HEK293 (cell line): ENCODE measurements at regions not wholly inside any gene's neighbourhood (a gene's known extent, or its start where the extent isn't known, plus 50 kb on each side); places are given as distances from the start of the nearest gene placed in this dataset.

Experiments
- CTCF ChIA-PET: fragments of 350-600 bp; formaldehyde crosslinking; extraction: SDS; loops from one replicate; lab custom pipeline; 2021; ENCODE audit warnings: antibody characterized with exemption; lab: Yijun Ruan, JAX
- POLR2A ChIA-PET: fragments of 300-600 bp; formaldehyde crosslinking; extraction: SDS; loops from one replicate; lab custom pipeline; 2020; ENCODE audit warnings: antibody characterized with exemption, inconsistent platforms; lab: Yijun Ruan, JAX
- H3K27ac ChIP-seq: fragments of 200-500 bp; sonication (Bioruptor generic); 2 replicates; pipeline ENCODE4 v1.5.1; 2014; ENCODE audit warnings: low read depth, low read length, control low read depth, inconsistent platforms; ENCODE audit errors: extremely low read depth
- H3K36me3 ChIP-seq, 2 experiments: fragments of 200-500 bp in 1 of 2; sonication (Bioruptor generic) in 1 of 2; 1 replicate in 1 of 2; 2 replicates in 1 of 2; pipeline ENCODE4 v1.5.1; 2014 to 2017; ENCODE audit warnings: inconsistent platforms in 2 of 2, low read length in 2 of 2; ENCODE audit not compliant: control insufficient read depth in 2 of 2, insufficient read depth in 1 of 2
- H3K4me1 ChIP-seq: fragments of 200-500 bp; sonication (Bioruptor generic); 2 replicates; pipeline ENCODE4 v1.5.1; 2014; ENCODE audit warnings: mild to moderate bottlenecking, low read length, inconsistent platforms; ENCODE audit not compliant: control insufficient read depth, insufficient read depth
- H3K4me3 ChIP-seq: 2 replicates; pipeline ENCODE4 v1.5.1; 2011; ENCODE audit warnings: low read depth, mild to moderate bottlenecking, control low read depth, low read length, moderate library complexity
- H3K9me3 ChIP-seq: fragments of 200-500 bp; sonication (Bioruptor generic); 2 replicates; pipeline ENCODE4 v1.5.1; 2014; ENCODE audit warnings: low read depth, low read length, inconsistent platforms; ENCODE audit not compliant: control insufficient read depth, insufficient read depth
- BCL6B ChIP-seq: fragments of 450-650 bp; formaldehyde crosslinking; IDR thresholded peaks from 2 replicates; pipeline ENCODE4 v1.5.1; 2017; ENCODE audit warnings: missing biosample characterization, missing genetic modification characterization
- IKZF3 ChIP-seq: fragments of 450-650 bp; IDR thresholded peaks from 2 replicates; pipeline ENCODE4 v1.5.0; 2018; ENCODE audit warnings: missing biosample characterization, mild to moderate bottlenecking, missing genetic modification characterization, moderate library complexity
- KLF16 ChIP-seq: fragments of 450-650 bp; formaldehyde crosslinking; IDR thresholded peaks from 2 replicates; pipeline ENCODE4 v1.5.1; 2017; ENCODE audit warnings: missing biosample characterization, missing genetic modification characterization
- KLF9 ChIP-seq: fragments of 450-650 bp; formaldehyde crosslinking; IDR thresholded peaks from 2 replicates; pipeline ENCODE4 v1.5.1; 2016; ENCODE audit warnings: missing biosample characterization, missing genetic modification characterization, low read depth
- SP7 ChIP-seq: fragments of 450-650 bp; formaldehyde crosslinking; IDR thresholded peaks from 2 replicates; pipeline ENCODE4 v1.5.1; 2016; ENCODE audit warnings: missing biosample characterization, missing genetic modification characterization
- ZFP3 ChIP-seq: fragments of 450-650 bp; formaldehyde crosslinking; IDR thresholded peaks from 2 replicates; pipeline ENCODE4 v1.5.1; 2016; ENCODE audit warnings: low read depth, missing biosample characterization, missing genetic modification characterization
- ZFP69B ChIP-seq: fragments of 450-650 bp; formaldehyde crosslinking; IDR thresholded peaks from 2 replicates; pipeline ENCODE4 v1.5.1; 2016; ENCODE audit warnings: missing biosample characterization, missing genetic modification characterization
- ZIC2 ChIP-seq: fragments of 450-650 bp; formaldehyde crosslinking; IDR thresholded peaks from 2 replicates; pipeline ENCODE4 v1.5.1; 2016; ENCODE audit warnings: missing biosample characterization, missing genetic modification characterization
- ZNF138 ChIP-seq: fragments of 450-650 bp; formaldehyde crosslinking; IDR thresholded peaks from 2 replicates; pipeline ENCODE4 v1.5.1; 2016; ENCODE audit warnings: missing biosample characterization, missing genetic modification characterization, borderline replicate concordance
- ZNF157 ChIP-seq: fragments of 450-650 bp; formaldehyde crosslinking; IDR thresholded peaks from 2 replicates; pipeline ENCODE4 v1.5.1; 2016; ENCODE audit warnings: missing biosample characterization, missing genetic modification characterization
- ZNF239 ChIP-seq: fragments of 450-650 bp; formaldehyde crosslinking; IDR thresholded peaks from 2 replicates; pipeline ENCODE4 v1.5.1; 2016; ENCODE audit warnings: missing biosample characterization, missing genetic modification characterization
- ZNF302 ChIP-seq: fragments of 450-650 bp; formaldehyde crosslinking; IDR thresholded peaks from 2 replicates; pipeline ENCODE4 v1.5.1; 2016; ENCODE audit warnings: missing biosample characterization, missing genetic modification characterization, low read depth
- ZNF37A ChIP-seq: fragments of 450-650 bp; IDR thresholded peaks from 2 replicates; pipeline ENCODE4 v1.5.1; 2018; ENCODE audit warnings: missing biosample characterization, missing genetic modification characterization
- ZNF521 ChIP-seq: fragments of 450-650 bp; formaldehyde crosslinking; IDR thresholded peaks from 2 replicates; pipeline ENCODE4 v1.5.1; 2017; ENCODE audit warnings: missing biosample characterization, mild to moderate bottlenecking, missing genetic modification characterization
- ZNF530 ChIP-seq: fragments of 450-650 bp; formaldehyde crosslinking; IDR thresholded peaks from 2 replicates; pipeline ENCODE4 v1.5.1; 2016; ENCODE audit warnings: low read depth, missing biosample characterization, missing genetic modification characterization
- ZNF549 ChIP-seq: fragments of 450-650 bp; IDR thresholded peaks from 2 replicates; pipeline ENCODE4 v1.5.1; 2018; ENCODE audit warnings: missing biosample characterization, missing genetic modification characterization, mild to moderate bottlenecking, inconsistent platforms, moderate library complexity
- ZNF654 ChIP-seq: fragments of 450-650 bp; formaldehyde crosslinking; IDR thresholded peaks from 2 replicates; pipeline ENCODE4 v1.5.1; 2016; ENCODE audit warnings: low read depth, missing biosample characterization, missing genetic modification characterization
- ZXDB ChIP-seq: fragments of 450-650 bp; formaldehyde crosslinking; IDR thresholded peaks from 2 replicates; pipeline ENCODE4 v1.5.1; 2016; ENCODE audit warnings: missing biosample characterization, missing genetic modification characterization

DNA sequence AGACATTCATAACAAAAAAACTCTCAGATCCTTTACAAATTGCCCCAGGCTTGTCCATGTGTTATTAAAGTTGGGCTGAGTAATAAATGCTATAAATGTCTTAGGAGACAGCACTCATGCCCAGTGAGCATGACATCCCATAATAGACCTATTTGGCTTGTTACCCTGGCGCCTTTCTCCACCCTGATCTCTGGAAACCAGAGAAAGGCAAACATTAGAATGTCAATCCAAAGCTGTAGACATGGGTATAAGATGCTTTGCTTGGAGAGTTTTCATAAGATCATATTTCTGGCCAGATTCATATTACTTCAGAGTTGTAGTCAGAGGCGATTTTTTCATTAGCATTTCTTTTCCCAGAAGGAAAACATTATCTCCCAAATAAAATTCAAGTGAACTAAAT is 161.3 kb upstream of the UBASH3B start (continued):
- TF ChIP-seq ZIC2 (tag by site-specific recombination) (no peak), ZNF37A (tag by site-specific recombination) (no peak), ZNF157 (tag by site-specific recombination) (no peak)
- TF ChIP-seq, all 188 proteins: peak for 0

- TF ChIP-seq KLF16 (tag by site-specific recombination): no peak
- TF ChIP-seq ZFP69B (tag by site-specific recombination): no peak
- no peak for TF ChIP-seq ZNF239
- Histone ChIP-seq H3K4me3 (no peak overlapping the region), H3K36me3 (no peaks in the 10 kb centered on the region), H3K9me3 (no peaks in the 10 kb centered on the region), H3K27ac (no peak overlapping the region), H3K4me1 (no peaks in the 10 kb centered on the region)
- POLR2A ChIA-PET: no interaction called here
- CTCF ChIA-PET: interaction anchor here (0.8 to 1.0 kb wide), 2 partner anchors 9 to 13 kb away, joined by 3 read pairs; no protein-coding TSS in a partner anchor
These were observed 164.0 kb upstream of the UBASH3B start for GRCh38 chr11:122491509-122491908.

DNA sequence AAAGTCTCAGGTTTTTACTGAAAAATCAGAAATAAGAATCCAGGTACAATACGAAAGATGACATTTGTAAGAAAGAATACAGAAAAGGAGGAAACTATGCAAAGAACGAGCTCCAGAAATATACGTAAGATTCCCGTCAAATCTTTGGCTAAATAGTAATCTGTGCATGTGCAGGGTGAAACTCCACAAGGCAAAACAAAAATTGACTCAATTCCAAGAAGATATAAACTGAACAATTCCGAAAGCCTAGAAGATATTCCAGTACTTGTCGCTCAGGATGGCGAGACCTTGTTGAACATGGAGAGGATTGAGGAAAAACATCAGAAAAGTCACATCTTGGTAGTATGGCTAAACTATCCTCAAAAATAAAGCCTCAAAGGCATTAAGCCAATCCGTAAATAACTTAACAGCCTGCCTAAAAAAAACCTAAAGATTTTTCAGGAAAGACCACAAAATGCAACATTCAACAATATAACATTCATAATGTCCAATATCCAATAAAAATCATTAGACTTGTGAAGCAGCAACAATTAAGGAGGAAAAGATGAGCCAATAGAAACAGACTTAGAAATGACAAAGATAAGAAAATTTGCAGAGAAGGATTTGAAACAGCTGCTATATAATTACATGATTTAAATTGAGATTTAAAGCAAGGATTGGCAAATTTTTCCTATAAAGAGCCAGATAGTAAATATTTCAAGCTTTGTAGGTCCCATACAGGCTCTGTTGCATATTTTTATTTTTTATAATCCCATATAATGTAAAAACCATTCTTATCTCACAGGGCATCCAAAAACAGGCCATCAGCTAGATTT is 166.4 kb upstream of the UBASH3B start:
- Histone ChIP-seq H3K27ac (no peak overlapping the region), H3K4me1 (no peaks in the 10 kb centered on the region), H3K9me3 (no peaks in the 10 kb centered on the region), H3K4me3 (no peak overlapping the region), H3K36me3 (no peaks in the 10 kb centered on the region)
- no peak for TF ChIP-seq ZXDB (tag by site-specific recombination)
- no peak for TF ChIP-seq IKZF3 (tag by site-specific recombination)
- no peak for TF ChIP-seq ZNF521 (tag by site-specific recombination)
- TF ChIP-seq ZNF530 (tag by site-specific recombination): no peak
- no peak for TF ChIP-seq ZNF138
- CTCF ChIA-PET: interaction anchor here (0.7 kb wide), 1 partner anchor 245 kb away, joined by 3 read pairs; no protein-coding TSS in a partner anchor
- POLR2A ChIA-PET: no interaction called here

DNA sequence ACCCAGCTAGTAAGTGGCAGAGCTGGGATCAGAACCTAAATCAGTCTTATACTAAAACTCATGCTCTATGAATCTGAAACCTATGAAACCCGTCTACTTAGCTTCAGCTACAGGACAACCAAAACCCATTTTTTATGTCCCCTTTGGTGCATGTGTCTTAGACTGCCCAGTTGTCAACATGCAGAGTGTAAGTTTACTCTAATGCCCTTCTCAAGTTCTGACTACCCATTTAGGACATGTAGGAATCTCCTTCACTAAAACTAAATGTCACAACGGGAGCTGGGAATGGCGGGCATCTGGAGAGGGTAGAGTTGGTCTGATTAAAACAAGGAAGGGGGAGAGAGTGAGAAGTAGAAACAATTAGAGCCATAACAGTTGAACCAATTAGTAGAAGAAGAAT is 167.9 kb upstream of the UBASH3B start:
- no peak overlapping the region for H3K27ac ChIP-seq
- no peaks in the 10 kb centered on the region for H3K36me3 ChIP-seq
- no peaks in the 10 kb centered on the region for H3K4me1 ChIP-seq
- no peaks in the 10 kb centered on the region for H3K9me3 ChIP-seq
- CTCF ChIA-PET: interaction anchor here (0.6 to 1.3 kb wide), 2 partner anchors 19 to 832 kb away, joined by 3 read pairs; no protein-coding TSS in a partner anchor
- POLR2A ChIA-PET: no interaction called here
- TF ChIP-seq ZNF549 (tag by site-specific recombination) (no peak), ZFP3 (tag by site-specific recombination) (no peak), ZNF302 (tag by site-specific recombination) (no peak), KLF9 (tag by site-specific recombination) (no peak)
- TF ChIP-seq, all 188 proteins: peak for 0
- H3K4me3 ChIP-seq: no peak overlapping the region

DNA sequence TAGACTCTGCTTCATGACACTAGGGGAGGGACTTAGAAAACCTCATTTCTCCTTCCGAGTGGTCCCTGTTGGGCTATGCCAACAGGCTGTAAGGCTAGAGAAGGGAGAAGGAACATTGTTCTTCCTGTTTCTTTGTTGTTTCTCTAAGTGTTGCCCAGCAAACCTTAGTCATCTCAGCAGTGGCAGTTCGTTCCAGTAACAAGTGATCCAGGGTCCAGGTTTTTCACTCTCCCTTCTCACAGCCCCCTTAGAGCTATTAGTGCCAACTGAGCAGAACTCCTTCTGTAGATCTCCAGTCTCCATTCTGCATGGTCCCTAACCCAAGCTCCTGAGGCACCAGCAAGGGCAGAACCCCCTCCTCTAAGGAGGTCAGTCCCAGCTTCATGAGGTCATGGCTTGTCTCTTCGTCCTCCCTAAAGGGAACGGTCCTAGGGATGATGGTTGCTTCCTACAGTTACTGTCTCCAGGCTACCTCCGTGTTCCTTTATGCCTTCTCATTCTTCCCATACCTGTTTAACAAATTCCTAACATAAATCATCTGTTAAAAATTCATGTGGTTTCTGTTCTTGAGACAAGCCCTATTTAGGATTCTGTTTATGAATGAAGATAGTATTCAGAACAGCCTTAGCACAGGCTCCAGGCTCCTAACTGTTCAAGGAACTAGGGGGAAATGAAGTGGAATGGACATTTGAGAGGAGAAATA is 168.6 kb upstream of the UBASH3B start:
- Histone ChIP-seq H3K27ac (no peak overlapping the region), H3K9me3 (no peaks in the 10 kb centered on the region), H3K4me3 (no peak overlapping the region), H3K36me3 (no peaks in the 10 kb centered on the region), H3K4me1 (no peaks in the 10 kb centered on the region)
- CTCF ChIA-PET: interaction anchor here (1.3 to 1.7 kb wide), 2 partner anchors 19 to 831 kb away, joined by 3 read pairs; no protein-coding TSS in a partner anchor
- TF ChIP-seq ZNF654: no peak
- no peak for TF ChIP-seq SP7 (tag by site-specific recombination)
- no peak for TF ChIP-seq BCL6B (tag by site-specific recombination)
- POLR2A ChIA-PET: no interaction called here
